Smooth muscle cell (in vitro differentiated cells): ENCODE measurements at regions not wholly inside any gene's neighbourhood (a gene's known extent, or its start where the extent isn't known, plus 50 kb on each side); places are given as distances from the start of the nearest gene placed in this dataset.

Experiments
- DNase-seq: peaks from one replicate; lab custom pipeline; 2025; ENCODE audit not compliant: unreplicated experiment; lab: John Stamatoyannopoulos, UW
- H2AFZ ChIP-seq: fragments of 200-600 bp; sonication (generic); 2 replicates; pipeline ENCODE4 v1.6.0; 2016; ENCODE audit warnings: antibody characterized with exemption, low read depth, mild to moderate bottlenecking
- H3F3A ChIP-seq: fragments of 200-600 bp; sonication (generic); 2 replicates; pipeline ENCODE4 v1.6.0; 2017; ENCODE audit warnings: antibody characterized with exemption, low read depth
- H3K27ac ChIP-seq: fragments of 200-600 bp; sonication (generic); 2 replicates; pipeline ENCODE4 v1.5.1; 2016; ENCODE audit warnings: low read depth, mild to moderate bottlenecking
- H3K27me3 ChIP-seq: fragments of 200-600 bp; sonication (generic); 2 replicates; pipeline ENCODE4 v1.6.1; 2016; ENCODE audit warnings: low read depth, mild to moderate bottlenecking
- H3K36me3 ChIP-seq: fragments of 200-600 bp; sonication (generic); 2 replicates; pipeline ENCODE4 v1.5.1; 2016; ENCODE audit warnings: low read depth
- H3K4me1 ChIP-seq: fragments of 200-600 bp; sonication (generic); 2 replicates; pipeline ENCODE4 v1.5.1; 2016; ENCODE audit warnings: low read depth
- H3K4me2 ChIP-seq: fragments of 200-600 bp; sonication (generic); 2 replicates; pipeline ENCODE4 v1.6.0; 2016; ENCODE audit warnings: mild to moderate bottlenecking
- H3K4me3 ChIP-seq: fragments of 200-600 bp; sonication (generic); 2 replicates; pipeline ENCODE4 v1.5.1; 2016; ENCODE audit warnings: mild to moderate bottlenecking
- H3K79me2 ChIP-seq: fragments of 200-600 bp; sonication (generic); 2 replicates; pipeline ENCODE4 v1.6.0; 2016; ENCODE audit warnings: low read depth, mild to moderate bottlenecking
- H3K9ac ChIP-seq: fragments of 200-600 bp; sonication (generic); 2 replicates; pipeline ENCODE4 v1.6.0; 2016; ENCODE audit warnings: low read depth
- H3K9me3 ChIP-seq: fragments of 200-600 bp; sonication (generic); replicated peaks from 2 replicates; pipeline ENCODE4 v1.5.1; 2016; ENCODE audit warnings: low read depth
- H4K20me1 ChIP-seq: fragments of 200-600 bp; sonication (generic); 2 replicates; pipeline ENCODE4 v1.6.0; 2016; ENCODE audit warnings: low read depth
- CTCF ChIP-seq: fragments of 200-600 bp; sonication (generic); IDR thresholded peaks from 2 replicates; pipeline ENCODE4 v1.5.1; 2017; ENCODE audit warnings: borderline replicate concordance, mild to moderate bottlenecking, antibody characterized with exemption; ENCODE audit not compliant: insufficient read depth, poor library complexity, severe bottlenecking
- WGBS: methylation state at CpG from one replicate; pipeline ENCODE4 v1.1.7; 2016; ENCODE audit warnings: low lambda C conversion rate; 5-methylcytosine and 5-hydroxymethylcytosine counted together

GRCh38 chr4:184575306-184575705, 73.9 kb downstream of the CASP3 start:
- no peak overlapping the region for H3K4me3 ChIP-seq
- H3F3A ChIP-seq, result no peaks in the 10 kb centered on the region
- WGBS, result 93% methylated on average over 1 of the region's 1 CpG

GRCh38 chr4:184574861-184575260, 74.4 kb downstream of the CASP3 start:
- 64% methylated on average over 5 of the region's 5 CpGs for WGBS
- TF ChIP-seq CTCF, result no peak
- Histone ChIP-seq H3K4me3 (no peak overlapping the region), H3K9ac (no peak overlapping the region), H4K20me1 (no peaks in the 10 kb centered on the region), H2AFZ (no peak overlapping the region), H3K9me3 (no peaks in the 10 kb centered on the region), H3F3A (no peaks in the 10 kb centered on the region), H3K4me1 (no peaks in the 10 kb centered on the region), H3K4me2 (no peak overlapping the region), H3K79me2 (no peaks in the 10 kb centered on the region), H3K27ac (no peak overlapping the region), H3K27me3 (no peaks in the 10 kb centered on the region), H3K36me3 (no peaks in the 10 kb centered on the region)
- no peak for DNase-seq

More at GRCh38 chr4:184575306-184575705, 73.9 kb downstream of the CASP3 start:
- Histone ChIP-seq H3K4me1 (no peaks in the 10 kb centered on the region), H3K79me2 (no peaks in the 10 kb centered on the region), H4K20me1 (no peaks in the 10 kb centered on the region), H3K27me3 (no peaks in the 10 kb centered on the region), H3K9me3 (no peaks in the 10 kb centered on the region), H3K4me2 (no peak overlapping the region), H2AFZ (no peak overlapping the region), H3K36me3 (no peaks in the 10 kb centered on the region), H3K27ac (no peak overlapping the region), H3K9ac (no peak overlapping the region)
- DNase-seq, result no peak
- TF ChIP-seq CTCF, result no peak

- no peak for TF ChIP-seq CTCF
- no peak overlapping the region for H3K9ac ChIP-seq
- no peaks in the 10 kb centered on the region for H3K4me1 ChIP-seq
- no peak for DNase-seq
- no peaks in the 10 kb centered on the region for H3K27me3 ChIP-seq
- H3K36me3 ChIP-seq, result no peaks in the 10 kb centered on the region
- H3K27ac ChIP-seq, result no peak overlapping the region
- H2AFZ ChIP-seq, result no peak overlapping the region
- 93% methylated on average over 2 of the region's 2 CpGs for WGBS
- H3K4me3 ChIP-seq, result no peak overlapping the region
- H3K4me2 ChIP-seq, result no peak overlapping the region
- no peaks in the 10 kb centered on the region for H3K9me3 ChIP-seq
- H3K79me2 ChIP-seq, result no peaks in the 10 kb centered on the region
- no peaks in the 10 kb centered on the region for H3F3A ChIP-seq
- no peaks in the 10 kb centered on the region for H4K20me1 ChIP-seq
Measured at GRCh38 chr4:184573701-184574100, 75.5 kb downstream of the CASP3 start.

- no peak overlapping the region for H3K4me3 ChIP-seq
- no peaks in the 10 kb centered on the region for H3K27me3 ChIP-seq
- DNase-seq, result no peak
- no peaks in the 10 kb centered on the region for H3K4me1 ChIP-seq
- H3F3A ChIP-seq, result no peaks in the 10 kb centered on the region
- no peaks in the 10 kb centered on the region for H4K20me1 ChIP-seq
- TF ChIP-seq CTCF, result no peak
- no peaks in the 10 kb centered on the region for H3K9me3 ChIP-seq
- H3K9ac ChIP-seq, result no peak overlapping the region
- H3K36me3 ChIP-seq, result no peaks in the 10 kb centered on the region
- no peak overlapping the region for H2AFZ ChIP-seq
- 87% methylated on average over 6 of the region's 6 CpGs for WGBS
- H3K27ac ChIP-seq, result no peak overlapping the region
- no peaks in the 10 kb centered on the region for H3K79me2 ChIP-seq
- H3K4me2 ChIP-seq, result no peak overlapping the region
Measured at GRCh38 chr4:184568770-184569169, 80.5 kb downstream of the CASP3 start.
